ENCODE measurements at regions not wholly inside any gene's neighbourhood (a gene's known extent, or its start where the extent isn't known, plus 50 kb on each side); places are given as distances from the start of the nearest gene placed in this dataset.

DNA sequence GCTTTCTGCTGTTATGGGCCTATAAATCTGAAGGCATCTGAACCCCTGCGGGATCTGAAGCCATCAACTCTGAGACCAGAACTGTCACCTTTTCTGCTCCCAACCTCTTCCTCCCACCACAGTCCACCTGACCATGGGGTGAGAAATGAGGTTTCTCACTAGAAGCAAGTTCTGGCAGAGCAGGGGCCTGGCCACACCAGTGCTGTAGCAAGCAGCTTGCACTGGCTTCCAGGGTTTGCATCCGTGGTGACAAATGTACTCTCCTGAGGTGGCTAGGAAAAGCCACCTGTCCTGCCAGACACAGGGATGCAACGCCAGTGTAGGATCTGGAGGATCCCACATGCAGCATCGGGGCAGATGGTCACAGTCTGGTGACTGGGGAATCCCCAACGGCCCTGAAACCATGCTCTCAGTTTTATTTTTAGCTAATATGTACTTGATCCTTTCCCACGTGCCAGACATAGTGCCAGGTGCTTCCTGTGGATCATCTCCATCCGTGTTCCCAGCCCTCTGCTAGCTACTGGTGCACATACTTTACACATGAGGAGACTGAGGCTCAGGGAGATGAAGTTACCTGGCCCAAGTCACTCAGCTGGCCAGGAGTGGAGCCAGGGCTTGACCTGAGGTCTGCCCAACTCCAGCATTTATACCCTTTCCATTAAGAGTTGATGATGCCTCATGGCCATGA is 122.1 kb upstream of the SPACA1 start:
- TF ChIP-seq SP1 (IDR thresholded peaks at IDR 0.05) (no peak), FOXA1 (IDR thresholded peaks at IDR 0.05) (no peak), SUZ12 (IDR thresholded peaks at IDR 0.05) (no peak), BHLHE40 (IDR thresholded peaks at IDR 0.05; ENCODE audit: borderline replicate concordance) (no peak), TARDBP (IDR thresholded peaks at IDR 0.05) (no peak), FOXM1 (IDR thresholded peaks at IDR 0.05; ENCODE audit: borderline replicate concordance) (no peak), ELF4 (IDR thresholded peaks at IDR 0.05) (no peak)

Data from HEK293T (cell line).